ENCODE measurements at regions not wholly inside any gene's neighbourhood (a gene's known extent, or its start where the extent isn't known, plus 50 kb on each side); places are given as distances from the start of the nearest gene placed in this dataset.

GRCh38 chr6:20291764-20292580 is 79.7 kb upstream of the MBOAT1 start:
- intact Hi-C loops (cut with DNase I): loop anchor here in 9 of 10 donors (1.0 to 10.0 kb wide), 8 partner anchors 103 to 239 kb away; partner anchors contain the start of gene E2F3 (in 3 of the 9)
- peak in 4 of 5 donors; percentile 64 to 76 (median 69) for DNase-seq
- Histone ChIP-seq H3K9me3 (no peaks in the 10 kb centered on the region), H3K27ac (no peak overlapping the region), H3K36me3 (no peaks in the 10 kb centered on the region), H3K4me3 (no peak overlapping the region), H3K4me1 (peaks cover 0 to 4% (median 0%) of the 10 kb centered on the region in 12 donors), H3K27me3 (no peaks in the 10 kb centered on the region)
- peak; percentile 84 to 97 (median 92) for TF ChIP-seq CTCF (IDR thresholded peaks at IDR 0.05)
- TF ChIP-seq POLR2A (IDR thresholded peaks at IDR 0.05): no peak
- peak in 3 of 4 donors; percentile 80 to 95 (median 92) for ATAC-seq
- WGBS, 4 donors: 15 to 19% (median 17%) methylated on average over 10 of the region's 10 CpGs

DNA sequence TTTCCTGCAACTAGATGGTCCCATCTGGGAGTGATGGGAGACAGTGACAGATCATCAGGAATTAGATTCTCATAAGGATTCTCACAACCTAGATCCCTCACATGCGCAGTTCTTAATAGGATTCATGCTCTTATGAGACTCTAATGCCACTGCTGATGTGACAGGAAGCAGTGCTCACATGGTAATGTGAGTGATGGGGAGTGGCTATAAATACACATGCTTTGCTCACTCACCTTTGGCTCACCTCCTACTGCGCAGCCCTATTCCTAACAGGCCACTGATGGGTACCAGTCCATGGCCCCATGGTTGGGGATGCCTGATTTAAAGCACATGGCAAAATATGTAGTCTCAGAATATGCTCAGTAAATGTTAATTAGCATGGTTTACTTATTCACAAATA is 80.6 kb upstream of the MBOAT1 start:
- intact Hi-C loops (cut with DNase I): loop anchor here in 6 of 10 donors (1.0 to 10.0 kb wide), 6 partner anchors 102 to 236 kb away; partner anchors contain the start of gene E2F3 (in 3 of the 6)
- no peaks in the 10 kb centered on the region for H3K9me3 ChIP-seq
- WGBS, 4 donors: 92 to 100% (median 94%) methylated on average over 2 of the region's 2 CpGs

GRCh38 chr6:20301256-20301655 is 89.0 kb upstream of the MBOAT1 start:
- H3K9me3 ChIP-seq: no peaks in the 10 kb centered on the region
- H3K4me3 ChIP-seq: no peak overlapping the region
- TF ChIP-seq CTCF (IDR thresholded peaks at IDR 0.05) (no peak), POLR2A (IDR thresholded peaks at IDR 0.05) (no peak)
- intact Hi-C loops (cut with DNase I): no loop called here
- ATAC-seq (no peak), DNase-seq (no peak)
- 89 to 97% (median 97%) methylated on average over 22 to 29 of the region's 29 CpGs for WGBS, 4 donors
- H3K27me3 ChIP-seq: peaks cover 0 to 7% (median 0%) of the 10 kb centered on the region in 9 donors
- H3K27ac ChIP-seq: no peak overlapping the region
- no peaks in the 10 kb centered on the region for H3K36me3 ChIP-seq
- no peaks in the 10 kb centered on the region for H3K4me1 ChIP-seq

More for the DNA sequence above, 80.6 kb upstream of the MBOAT1 start:
- no peak for DNase-seq
- TF ChIP-seq POLR2A (IDR thresholded peaks at IDR 0.05) (no peak), CTCF (IDR thresholded peaks at IDR 0.05) (no peak)
- no peaks in the 10 kb centered on the region for H3K27me3 ChIP-seq
- no peak overlapping the region for H3K4me3 ChIP-seq
- H3K36me3 ChIP-seq: no peaks in the 10 kb centered on the region
- peaks cover 0 to 4% (median 0%) of the 10 kb centered on the region in 12 donors for H3K4me1 ChIP-seq
- H3K27ac ChIP-seq: no peak overlapping the region
- no peak for ATAC-seq

GRCh38 chr6:20302168-20302567 is 89.9 kb upstream of the MBOAT1 start:
- H3K27ac ChIP-seq: no peak overlapping the region
- H3K27me3 ChIP-seq: peaks cover 0 to 7% (median 0%) of the 10 kb centered on the region in 9 donors
- no peak overlapping the region for H3K4me3 ChIP-seq
- H3K36me3 ChIP-seq: no peaks in the 10 kb centered on the region
- no peak for DNase-seq
- no peak for TF ChIP-seq POLR2A (IDR thresholded peaks at IDR 0.05)
- no peak for TF ChIP-seq CTCF (IDR thresholded peaks at IDR 0.05)
- no peaks in the 10 kb centered on the region for H3K4me1 ChIP-seq
- WGBS, 4 donors: 43 to 89% (median 65%) methylated on average over 3 of the region's 3 CpGs
- ATAC-seq: no peak
- intact Hi-C loops (cut with DNase I): no loop called here
- H3K9me3 ChIP-seq: no peaks in the 10 kb centered on the region

Measured in heart left ventricle (tissue), 16 donors.